DND-41 (cell line): ENCODE measurements at regions not wholly inside any gene's neighbourhood (a gene's known extent, or its start where the extent isn't known, plus 50 kb on each side); places are given as distances from the start of the nearest gene placed in this dataset.

ENCODE experiments used
- CTCF ChIP-seq: IDR thresholded peaks from 2 replicates; pipeline ENCODE4 v1.5.1; 2012; ENCODE audit warnings: borderline replicate concordance, low read length, moderate library complexity, mild to moderate bottlenecking; ENCODE audit not compliant: poor library complexity, severe bottlenecking; ENCODE audit errors: extremely low read depth
- EZH2 ChIP-seq: IDR thresholded peaks from 3 replicates; pipeline ENCODE4 v1.6.1; 2012; ENCODE audit warnings: borderline replicate concordance, low read depth, mild to moderate bottlenecking, moderate library complexity, low read length, inconsistent platforms; ENCODE audit not compliant: severe bottlenecking

DNA sequence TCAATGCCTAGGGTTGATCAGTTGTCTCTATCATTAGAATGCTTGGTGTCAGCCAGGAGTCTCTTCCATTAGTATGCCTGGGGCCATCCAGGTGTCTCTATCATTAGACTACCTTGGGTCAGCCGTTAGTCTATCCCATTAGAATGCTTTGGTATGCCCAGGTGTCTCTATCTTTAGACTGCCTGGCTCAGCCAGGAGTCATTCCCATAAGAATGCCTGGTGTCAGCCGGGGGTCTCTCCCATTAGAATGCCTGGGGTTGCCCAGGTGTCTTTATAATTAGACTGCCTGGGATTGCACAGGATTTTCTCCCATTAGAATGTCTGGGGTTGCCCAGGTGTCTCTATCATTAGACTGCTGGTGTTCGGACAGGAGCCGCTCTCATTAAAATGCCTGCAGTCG, 1442.9 kb downstream of the UQCRFS1 start:
- TF ChIP-seq CTCF (no peak), EZH2 (no peak)
